IPS-NIHi11 (cell line): ENCODE measurements at regions not wholly inside any gene's neighbourhood (a gene's known extent, or its start where the extent isn't known, plus 50 kb on each side); places are given as distances from the start of the nearest gene placed in this dataset.

Experiments used
- DNase-seq: peaks from one replicate; pipeline ENCODE4 v3.0.0; 2012; ENCODE audit warnings: mixed read lengths, low spot score

DNA sequence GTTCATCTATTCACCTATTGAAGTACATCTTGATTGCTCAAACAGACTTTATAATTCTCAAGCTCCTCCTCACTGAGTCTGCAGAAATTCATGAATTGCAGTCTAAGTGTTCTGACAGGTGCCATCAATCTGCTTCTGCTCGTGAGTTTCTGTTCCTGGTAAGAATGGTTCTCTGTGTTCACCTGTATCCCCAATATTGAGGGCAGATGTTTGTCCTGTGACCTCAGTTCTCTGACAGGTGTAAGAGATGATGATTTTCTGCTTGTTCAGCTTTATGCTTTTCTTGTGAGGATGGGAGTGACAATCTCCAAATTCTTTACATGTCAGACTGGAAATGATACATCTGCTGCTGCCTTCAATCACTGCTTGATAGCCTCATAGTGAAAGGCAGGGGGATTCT is 736.9 kb upstream of the COBL start:
- DNase-seq, result no peak

DNA sequence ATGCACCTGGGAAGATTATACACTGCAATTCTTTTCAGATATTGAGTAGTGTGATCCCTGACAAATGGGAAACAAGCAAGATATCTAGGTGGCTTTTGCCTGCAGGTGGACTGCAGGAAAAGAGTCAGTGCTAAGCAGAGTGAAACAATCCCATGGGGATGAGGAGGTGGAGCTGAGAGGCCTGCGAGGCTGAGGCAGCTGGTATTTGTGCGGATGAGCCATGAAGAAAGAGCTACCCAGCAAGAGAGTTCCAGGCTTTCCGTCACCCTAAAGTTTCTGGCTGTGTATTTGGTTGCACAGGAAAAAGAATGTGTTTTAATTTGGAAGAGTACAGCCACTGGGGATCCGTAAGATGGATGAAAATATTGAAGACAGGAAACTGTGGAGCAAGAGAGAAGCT is 714.1 kb upstream of the COBL start:
- DNase-seq, result no peak

DNA sequence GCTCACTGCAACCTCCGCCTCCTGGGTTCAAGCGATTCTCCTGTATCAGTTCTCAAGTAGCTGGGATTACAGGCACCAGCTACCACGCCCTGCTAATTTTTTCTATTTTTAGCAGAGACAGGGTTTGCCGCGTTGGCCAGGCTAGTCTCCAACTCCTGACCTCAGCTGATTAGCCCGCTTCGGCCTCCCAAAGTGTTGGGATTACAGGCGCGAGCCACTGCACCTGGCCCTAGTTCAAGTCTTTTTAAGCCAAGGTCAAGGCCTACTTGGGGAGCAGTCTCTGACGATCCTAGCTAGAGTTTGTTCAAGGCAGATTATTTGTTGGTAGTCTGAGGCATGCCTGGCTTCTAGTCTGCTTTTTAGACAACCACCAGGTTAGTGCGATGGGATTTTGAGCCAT is 709.5 kb upstream of the COBL start:
- DNase-seq, result no peak

DNA sequence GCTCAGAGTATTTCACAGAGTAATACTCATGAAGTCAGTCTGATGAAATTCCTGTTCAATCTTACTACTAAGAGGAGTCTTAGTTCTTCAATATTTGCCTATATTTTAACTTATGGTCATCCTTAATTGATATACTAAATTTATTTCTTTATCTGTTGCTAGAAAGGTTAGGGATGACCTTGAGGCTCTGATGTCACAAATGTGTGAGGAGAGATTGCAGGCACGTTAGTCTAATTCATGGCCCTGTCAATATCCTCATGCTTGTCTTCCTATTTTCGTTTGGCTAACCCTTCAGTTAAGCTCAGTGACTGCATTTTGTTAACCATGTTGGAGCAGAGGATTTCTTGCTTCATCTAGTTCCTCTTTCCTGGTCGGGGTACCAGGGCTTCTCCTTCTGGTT is 704.7 kb upstream of the COBL start:
- DNase-seq, result no peak

DNA sequence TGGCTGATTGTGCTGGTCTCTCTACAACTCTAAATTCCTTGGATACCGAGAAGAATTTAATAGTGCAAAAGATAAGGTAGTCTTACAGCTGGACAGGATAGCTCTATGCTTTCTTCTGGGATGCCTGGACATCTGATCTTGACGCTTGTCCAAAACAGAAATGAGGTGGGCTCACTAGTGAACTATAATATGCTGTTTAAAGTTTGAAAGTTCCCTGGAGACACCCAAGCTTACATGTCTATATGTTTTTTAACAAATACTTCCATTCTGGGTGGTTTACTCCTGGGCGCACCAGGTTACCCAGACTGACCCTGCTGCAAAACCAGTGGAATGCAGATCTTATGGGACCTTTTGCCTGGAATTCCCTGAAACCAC is 702.1 kb upstream of the COBL start:
- DNase-seq, result no peak

DNA sequence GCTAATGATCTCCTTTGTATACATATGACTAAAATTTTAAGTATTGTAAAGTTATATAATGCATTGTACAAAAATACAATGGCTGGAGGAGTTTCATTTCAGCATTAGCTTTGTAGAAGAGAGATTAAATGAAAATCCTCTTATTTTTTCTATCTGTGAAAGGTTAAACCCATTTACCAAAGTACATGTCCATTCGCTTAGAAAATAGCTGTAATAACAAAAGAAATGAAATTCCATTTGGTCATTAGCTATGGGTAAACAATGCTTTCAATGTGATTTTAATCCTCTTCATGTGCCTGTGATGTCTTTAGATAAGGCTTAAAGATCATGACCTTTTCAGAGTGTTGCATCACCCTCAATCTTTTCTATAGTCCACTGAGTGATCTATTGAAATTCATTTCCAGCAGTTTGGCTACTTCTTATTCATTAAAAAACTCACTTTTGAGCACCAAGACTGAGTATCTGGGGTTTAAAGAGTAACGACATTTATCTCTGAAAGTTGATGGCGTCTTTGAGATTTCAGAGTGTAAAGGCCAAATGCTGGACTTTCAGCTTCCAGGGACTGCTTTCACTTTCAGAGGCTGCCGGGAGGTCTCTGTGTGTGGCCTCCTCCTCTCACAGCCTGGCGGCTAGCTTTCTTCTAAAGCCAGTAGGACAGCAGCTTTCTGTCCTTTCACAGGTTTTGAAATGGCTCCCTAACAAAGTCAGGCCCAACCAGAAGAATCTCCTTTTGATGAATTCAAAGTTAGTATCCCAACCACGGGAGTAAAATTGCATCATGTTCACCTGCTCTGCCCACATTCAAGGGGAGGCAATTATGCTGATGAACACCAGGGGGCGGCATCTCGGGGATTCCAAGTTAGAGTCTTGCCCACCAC is 701.4 kb upstream of the COBL start:
- DNase-seq, result peak; percentile 54

DNA sequence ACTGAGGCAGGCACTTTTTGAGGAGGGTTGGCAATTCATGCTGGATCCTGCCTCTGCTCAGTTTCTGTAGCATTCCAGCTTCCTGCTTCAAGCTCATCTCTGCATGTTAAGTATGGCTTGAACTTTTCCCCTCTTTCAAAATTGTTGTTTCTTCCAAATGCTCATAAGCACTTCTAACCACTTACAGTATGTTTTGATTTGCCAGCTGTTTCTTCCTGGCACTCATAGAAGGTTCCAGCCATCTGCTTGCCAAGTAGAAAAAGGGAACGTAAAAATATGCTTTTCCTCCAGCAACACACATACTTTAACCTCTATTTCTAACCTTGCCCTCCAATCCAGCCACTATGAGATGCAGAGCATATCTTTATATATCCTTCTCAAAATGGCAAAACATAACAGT is 692.6 kb upstream of the COBL start:
- no peak for DNase-seq

DNA sequence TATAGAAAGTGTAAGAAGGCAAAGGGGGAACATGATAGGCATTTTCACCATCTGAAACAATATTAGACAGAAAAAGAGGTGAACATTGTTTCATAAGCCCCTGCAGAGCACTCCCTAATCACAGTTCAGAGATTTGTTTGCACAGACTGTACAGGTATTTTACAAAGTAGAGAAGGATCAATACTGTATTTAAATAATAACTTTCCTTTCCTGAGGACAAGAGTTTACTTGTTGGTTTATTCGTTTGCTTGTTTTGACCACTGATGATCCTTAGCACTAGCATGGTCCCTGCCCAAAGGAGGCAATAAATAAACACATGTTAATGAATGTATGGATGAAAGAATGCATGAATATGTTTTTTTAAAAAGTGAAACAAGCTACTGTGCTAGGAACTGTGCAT is 690.1 kb upstream of the COBL start:
- no peak for DNase-seq

DNA sequence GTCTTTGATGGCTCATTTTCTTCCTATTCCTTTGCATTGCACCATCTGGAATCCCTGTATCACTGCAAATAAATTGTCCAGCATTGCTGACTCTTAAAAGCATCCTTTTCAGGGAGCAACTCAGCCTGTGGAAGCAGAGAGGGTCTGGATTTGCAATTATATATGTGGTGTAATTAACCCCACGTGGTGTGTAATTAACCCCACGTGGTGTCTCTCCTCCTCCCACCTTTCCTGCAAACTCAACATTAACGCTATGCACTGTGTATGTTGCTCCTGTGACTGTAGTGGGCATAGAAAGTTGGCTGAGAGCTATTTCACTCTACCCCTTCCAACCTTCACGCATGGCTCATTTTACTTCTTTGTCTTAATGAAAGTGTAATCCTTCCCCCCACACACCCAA is 689.0 kb upstream of the COBL start:
- no peak for DNase-seq

DNA sequence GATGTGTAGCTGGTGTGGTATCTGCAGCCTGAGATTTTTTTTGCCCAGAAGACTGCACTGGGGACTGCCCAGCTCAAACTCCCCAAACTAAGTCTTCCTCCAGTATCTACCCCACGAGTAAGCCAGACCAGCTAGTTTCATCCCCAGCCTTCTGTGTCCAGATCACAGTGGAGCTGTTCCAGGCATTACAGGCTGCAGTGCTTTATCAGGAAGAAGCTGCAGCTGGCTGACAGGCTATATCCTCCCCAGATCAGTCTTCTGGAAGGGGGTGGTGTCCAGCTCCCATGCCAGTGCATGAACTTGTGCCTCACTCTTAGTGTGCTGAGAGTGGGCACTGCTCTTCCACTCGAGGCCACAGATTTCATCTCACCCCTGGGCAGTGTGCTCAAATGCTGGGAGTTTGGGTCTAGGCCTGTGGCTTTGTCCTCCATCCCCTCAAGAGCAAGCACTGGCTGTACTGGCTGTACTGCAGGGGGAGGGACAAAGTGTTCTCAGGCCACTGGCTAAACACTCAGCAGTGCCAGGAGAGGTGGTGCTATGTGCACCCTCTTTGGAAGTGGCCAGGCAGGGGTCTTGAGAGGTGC is 679.1 kb upstream of the COBL start:
- DNase-seq, result no peak

DNA sequence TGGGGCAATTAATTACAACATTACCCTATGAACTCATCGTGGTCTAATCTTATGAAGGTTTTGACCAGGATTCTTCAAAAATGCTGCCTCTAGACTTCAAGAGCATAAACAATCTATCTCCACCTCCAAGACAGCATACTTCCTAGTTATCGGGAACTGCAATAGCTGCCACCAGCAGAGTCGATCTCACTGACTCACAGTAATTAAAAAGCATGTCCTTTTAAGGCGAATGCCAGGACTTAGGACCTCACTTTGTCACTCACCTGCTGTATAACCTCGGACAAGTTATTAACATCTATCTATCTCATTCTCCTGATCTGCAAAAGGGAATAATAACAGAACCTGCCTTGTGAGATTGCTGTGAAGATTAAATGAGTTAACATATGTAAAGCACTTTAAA is 666.0 kb upstream of the COBL start:
- DNase-seq, result no peak

DNA sequence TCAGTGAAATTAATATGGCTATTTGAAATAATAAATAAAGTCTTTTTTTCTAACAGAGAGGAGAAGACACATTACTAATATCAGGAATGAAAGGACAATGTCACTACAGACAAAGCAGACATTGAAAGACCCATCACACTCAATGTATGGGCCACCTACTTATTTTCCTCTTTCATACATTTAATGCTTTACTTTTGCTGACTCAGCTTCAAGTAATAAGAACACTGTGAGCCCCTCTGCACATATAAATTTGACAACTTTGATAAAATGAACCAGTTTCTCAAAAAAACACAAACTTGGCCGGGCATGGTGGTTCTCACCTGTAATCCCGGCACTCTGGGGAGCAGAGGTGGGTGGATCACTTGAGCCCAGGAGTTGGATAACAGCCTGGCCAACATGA is 664.2 kb upstream of the COBL start:
- DNase-seq, result no peak

DNA sequence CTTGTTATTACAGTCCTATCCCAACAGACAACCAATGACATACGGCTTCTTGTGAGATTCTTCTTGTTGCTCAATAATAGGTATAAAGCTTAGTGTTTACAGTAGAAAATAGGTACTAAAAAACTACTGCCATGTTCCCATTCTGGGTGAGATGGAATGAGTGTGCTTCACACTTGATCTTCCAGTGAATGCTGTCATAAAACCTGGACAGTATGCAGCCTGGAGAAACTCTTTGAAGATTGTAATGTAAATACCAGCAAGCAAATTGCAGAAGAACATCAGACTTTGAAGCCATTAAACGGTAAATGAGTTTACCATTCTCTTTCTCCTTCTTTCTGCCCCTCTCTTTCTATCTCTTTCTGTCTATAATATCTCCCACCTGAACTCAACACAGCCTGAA is 663.7 kb upstream of the COBL start:
- DNase-seq, result no peak

DNA sequence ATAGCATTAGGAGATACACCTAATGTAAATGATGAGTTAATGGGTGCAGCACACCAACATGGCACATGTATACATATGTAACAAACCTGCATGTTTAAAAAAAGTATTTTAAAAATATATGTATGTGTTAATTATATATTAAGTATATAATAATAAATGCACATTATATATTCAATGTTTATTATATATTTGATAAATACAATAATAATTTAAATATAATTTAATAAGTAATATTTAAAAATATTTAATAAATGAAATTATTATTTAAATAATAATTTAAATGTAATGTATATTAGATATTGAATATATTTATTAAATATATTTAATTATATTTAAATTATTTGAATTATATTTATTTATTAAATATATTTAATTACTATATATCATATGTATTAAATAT is 661.3 kb upstream of the COBL start:
- no peak for DNase-seq

DNA sequence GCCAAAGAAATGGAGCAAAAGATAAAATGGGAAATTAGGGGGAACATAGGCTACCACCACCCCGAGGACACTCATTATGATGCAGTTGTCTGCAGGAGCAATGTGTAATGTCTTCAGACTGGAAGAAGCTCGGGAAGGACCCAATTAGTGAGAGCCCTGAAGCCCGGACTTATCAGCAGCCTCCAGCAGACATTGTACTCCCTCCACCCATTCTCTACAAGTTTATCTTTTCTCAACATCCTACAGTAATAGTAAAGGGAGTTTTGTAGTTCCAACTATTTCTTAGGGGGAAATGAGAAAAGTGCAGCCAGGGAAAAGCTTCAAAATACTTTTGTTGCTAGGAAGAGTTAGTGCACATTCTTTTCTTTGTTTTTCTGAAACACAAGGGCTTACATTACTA is 657.3 kb upstream of the COBL start:
- DNase-seq, result no peak

DNA sequence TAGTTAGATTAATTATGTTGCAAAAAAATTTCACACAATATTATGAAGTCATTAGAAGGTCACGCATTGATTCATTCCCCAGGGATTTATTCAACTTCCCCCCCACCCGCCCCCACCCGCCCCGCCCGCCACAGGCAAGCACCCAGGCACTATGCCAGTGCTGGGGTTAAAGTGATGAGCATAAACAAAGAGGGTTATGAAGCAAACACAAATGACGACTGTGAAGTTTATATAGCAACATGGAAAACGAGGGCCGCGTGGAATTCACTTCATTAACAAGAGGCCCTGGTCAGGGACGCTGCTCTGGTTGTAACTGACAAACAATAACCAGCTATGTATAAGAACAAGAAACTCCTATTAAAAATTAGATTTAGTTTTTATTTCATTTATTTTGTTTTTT is 656.5 kb upstream of the COBL start:
- no peak for DNase-seq

DNA sequence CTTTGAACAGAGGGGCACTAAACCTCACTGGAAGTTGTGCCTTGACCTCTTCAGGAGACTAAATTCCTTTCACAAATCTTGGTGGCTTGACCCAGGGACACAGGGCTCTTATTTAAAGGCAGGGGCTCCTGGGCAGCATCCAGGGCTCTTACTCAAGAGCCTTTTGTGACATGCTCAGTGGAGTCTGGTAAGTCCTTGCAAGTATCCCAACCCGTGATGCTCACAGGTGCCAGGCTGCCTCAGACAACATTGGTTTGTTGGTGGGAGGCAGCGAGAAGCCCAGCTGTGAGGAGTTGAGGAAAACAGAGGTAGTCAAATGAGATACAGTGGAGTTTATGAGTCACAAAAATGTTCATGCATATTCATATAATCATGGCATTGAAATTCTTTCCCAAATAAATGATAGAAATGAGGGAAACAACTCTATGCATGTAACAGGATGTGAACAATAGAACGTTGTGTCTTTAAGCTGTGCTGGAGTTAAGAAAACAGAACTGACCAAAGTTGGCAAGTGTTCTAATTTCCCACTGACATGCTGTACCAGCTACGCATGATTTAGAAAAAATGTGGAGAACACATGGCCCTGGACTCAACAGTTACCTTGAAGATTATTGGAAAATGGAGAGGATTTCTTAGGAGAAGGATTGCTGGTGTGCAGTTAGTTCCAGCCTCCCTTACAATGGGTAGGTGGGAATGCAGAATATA is 654.5 kb upstream of the COBL start:
- DNase-seq, result no peak

DNA sequence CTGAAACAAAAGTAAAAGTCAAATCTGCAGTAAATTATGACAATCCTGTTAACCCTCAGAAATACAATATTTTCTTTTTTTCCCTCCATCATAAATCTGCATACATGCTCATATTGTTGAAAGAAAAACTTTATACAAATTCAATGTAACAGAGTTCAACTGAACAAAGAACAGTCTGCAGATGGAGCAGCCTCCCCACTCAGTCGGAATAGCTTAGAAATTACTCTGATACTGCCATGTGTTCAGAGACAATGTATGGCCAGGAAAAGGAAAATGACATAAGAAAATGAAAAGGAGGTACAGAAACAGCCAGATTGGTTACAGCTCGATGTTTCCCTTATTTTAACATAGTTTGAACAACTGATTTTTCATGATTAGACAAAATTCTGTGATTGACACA is 651.9 kb upstream of the COBL start:
- no peak for DNase-seq

DNA sequence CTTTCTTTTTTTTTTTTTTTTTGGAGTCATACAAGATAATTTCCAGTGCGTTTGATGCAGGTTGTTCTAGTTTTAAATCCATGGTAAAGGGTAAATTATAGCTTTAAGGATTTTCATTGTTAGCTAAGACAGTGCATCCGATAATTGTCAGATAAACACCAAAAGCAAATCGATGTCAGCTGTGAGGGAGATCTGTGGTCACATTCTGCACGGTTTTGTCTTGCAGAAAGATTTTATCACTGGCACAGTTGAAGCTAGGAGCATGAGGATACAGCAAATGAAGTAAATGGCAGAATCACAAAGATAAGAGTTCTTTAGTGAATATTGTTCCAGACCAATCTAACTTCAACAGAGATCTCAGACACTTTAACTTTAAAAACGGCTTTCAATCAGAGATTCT is 648.8 kb upstream of the COBL start:
- no peak for DNase-seq

DNA sequence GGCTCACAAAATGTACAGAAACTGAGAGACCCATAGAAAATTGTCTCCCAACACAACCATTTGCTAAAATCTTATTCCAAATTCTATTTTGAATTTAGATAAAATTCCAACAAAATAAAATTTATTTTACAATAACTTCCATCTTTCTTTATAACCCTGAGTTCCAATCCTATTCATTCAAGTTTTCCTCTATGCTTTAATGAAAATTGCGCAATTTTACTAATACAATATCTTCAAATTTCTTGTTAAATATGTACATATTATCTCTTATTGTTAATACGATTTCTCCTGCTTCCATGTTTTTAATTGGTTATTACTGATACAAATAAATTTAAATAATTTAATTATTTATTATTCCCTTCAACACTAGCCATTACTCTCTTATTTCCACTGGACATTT is 645.2 kb upstream of the COBL start:
- no peak for DNase-seq

DNA sequence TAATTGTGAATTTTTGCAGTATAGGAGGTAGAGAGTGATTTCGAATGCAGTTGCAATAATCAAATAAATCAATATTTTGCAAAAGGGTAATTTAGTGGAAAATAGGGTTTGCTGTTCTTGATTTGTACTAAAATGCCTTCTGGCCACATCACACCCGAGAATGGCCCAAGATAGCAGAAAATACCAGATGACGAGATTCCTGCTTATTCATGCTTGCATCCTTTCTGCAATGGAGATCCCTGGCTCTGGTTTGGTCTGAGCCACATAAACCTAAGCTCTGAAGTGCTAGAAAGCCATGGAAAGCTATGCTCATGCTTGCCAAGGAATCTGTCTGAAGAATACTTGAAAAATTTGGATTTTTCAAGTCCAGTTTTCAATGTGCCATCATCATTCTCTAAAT is 634.2 kb upstream of the COBL start:
- no peak for DNase-seq

DNA sequence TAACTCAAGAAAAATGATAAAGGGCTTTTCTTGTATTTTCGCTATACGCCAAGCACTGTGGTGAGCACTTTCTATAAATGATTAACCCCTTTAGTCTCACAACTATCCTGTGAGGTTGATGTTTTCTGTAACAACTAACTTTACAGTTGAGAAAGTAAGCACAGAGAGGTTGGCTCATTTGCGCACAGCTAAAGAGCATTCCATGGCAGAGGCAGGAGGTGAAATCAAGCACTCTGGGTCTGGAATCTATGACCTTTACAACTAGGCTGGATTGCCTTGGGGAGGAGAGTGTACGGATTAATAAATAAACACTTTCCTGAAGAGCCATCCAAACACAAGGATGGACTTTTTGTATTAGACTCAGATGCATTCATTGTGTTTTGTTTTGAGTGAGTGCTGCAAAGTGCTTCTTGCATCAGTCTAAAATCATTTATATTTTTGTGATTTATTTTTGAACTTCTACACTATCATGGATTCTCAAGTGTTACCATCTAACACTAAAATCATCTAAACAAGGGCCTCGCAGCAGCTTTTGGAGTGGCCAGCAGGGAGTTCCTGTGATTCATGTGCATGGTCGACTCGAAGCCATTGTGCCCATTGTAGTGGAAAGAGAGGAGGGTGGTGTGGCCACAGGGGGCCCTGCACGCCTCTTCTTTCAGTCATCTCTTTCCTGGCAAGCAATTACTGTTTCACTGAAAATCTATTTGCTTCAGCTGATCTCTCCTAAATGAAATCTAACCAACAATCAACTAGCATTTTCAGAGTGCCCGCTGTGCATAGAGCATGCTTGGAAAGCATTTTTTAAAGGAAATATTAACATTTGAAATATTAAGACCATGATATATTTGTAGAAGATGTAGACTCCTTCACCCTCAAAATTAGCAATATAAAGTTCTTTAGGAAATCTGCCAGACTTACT is 633.4 kb upstream of the COBL start:
- peak; percentile 62 for DNase-seq
